Esophagus mucosa (tissue), 1 donor: ENCODE measurements at regions not wholly inside any gene's neighbourhood (a gene's known extent, or its start where the extent isn't known, plus 50 kb on each side); places are given as distances from the start of the nearest gene placed in this dataset.
"Not testable (repeated sequence)": the region's sequence is repeated elsewhere in the genome, so short reads cannot be mapped to it uniquely, and the experiment has no call there.

Experiments used
- ATAC-seq: fragments of 200-7000 bp; cut with Tn5 transposase; one replicate; pipeline ENCODE4 v1.9.1; 2020
- donor health status: DM: yes; HTN: yes; CAD: no.

- ATAC-seq, result no peak
Measured at GRCh38 chr1:178643349-178643748, 81.7 kb upstream of the RALGPS2 start.

- ATAC-seq, result no peak
Measured at GRCh38 chr1:178643831-178644230, 81.2 kb upstream of the RALGPS2 start.

GRCh38 chr1:178644308-178645120 is 80.5 kb upstream of the RALGPS2 start:
- ATAC-seq, result peak; percentile 63

GRCh38 chr1:178645157-178645807 is 79.8 kb upstream of the RALGPS2 start:
- no peak for ATAC-seq

GRCh38 chr1:178645808-178646200 is 79.2 kb upstream of the RALGPS2 start:
- no peak for ATAC-seq

GRCh38 chr1:178646821-178647220 is 78.2 kb upstream of the RALGPS2 start:
- no peak for ATAC-seq

GRCh38 chr1:178648151-178648550 is 76.9 kb upstream of the RALGPS2 start:
- no peak for ATAC-seq

GRCh38 chr1:178649582-178650350 is 75.3 kb upstream of the RALGPS2 start:
- ATAC-seq, result peak; percentile 50

GRCh38 chr1:178650934-178651511 is 74.0 kb upstream of the RALGPS2 start:
- ATAC-seq, result no peak

GRCh38 chr1:178651742-178652141 is 73.3 kb upstream of the RALGPS2 start:
- ATAC-seq, result no peak

GRCh38 chr1:178652506-178653490 is 72.2 kb upstream of the RALGPS2 start:
- ATAC-seq, result peak; percentile 91

GRCh38 chr1:178659789-178660208 is 65.2 kb upstream of the RALGPS2 start:
- ATAC-seq, result no peak

GRCh38 chr1:178660461-178660860 is 64.6 kb upstream of the RALGPS2 start:
- ATAC-seq, result no peak

GRCh38 chr1:178664278-178664677 is 60.8 kb upstream of the RALGPS2 start:
- ATAC-seq, result peak; percentile 63

- no peak for ATAC-seq
Measured at GRCh38 chr1:178665579-178665978, 59.5 kb upstream of the RALGPS2 start.

GRCh38 chr1:178666891-178667290 is 58.2 kb upstream of the RALGPS2 start:
- ATAC-seq, result not testable (repeated sequence)

GRCh38 chr1:178672434-178672833 is 52.6 kb upstream of the RALGPS2 start:
- ATAC-seq, result no peak

GRCh38 chr1:178674559-178674958 is 50.5 kb upstream of the RALGPS2 start:
- ATAC-seq, result not testable (repeated sequence)
